Ovary (tissue), 3 donors: ENCODE measurements at regions not wholly inside any gene's neighbourhood (a gene's known extent, or its start where the extent isn't known, plus 50 kb on each side); places are given as distances from the start of the nearest gene placed in this dataset.

ENCODE experiments used
- CTCF ChIP-seq, 3 donors: fragments of 450-650 bp in 2 of 3; fragments of 200-600 bp in 1 of 3; IDR thresholded peaks; one replicate each; pipeline versions ENCODE4 v1.5.1 to v1.8.0; 2016 to 2022; ENCODE audit warnings: antibody characterized with exemption in 3 of 3, mild to moderate bottlenecking in 1 of 3
- EP300 ChIP-seq: sonication (generic); formaldehyde crosslinking; IDR thresholded peaks from one replicate; pipeline ENCODE4 v1.6.1; 2017; ENCODE audit warnings: antibody characterized with exemption
- POLR2A ChIP-seq: fragments of 450-650 bp; IDR thresholded peaks from one replicate; pipeline ENCODE4 v1.6.1; 2017; ENCODE audit warnings: antibody characterized with exemption, mild to moderate bottlenecking, moderate library complexity
- donor health status: DM: no; HTN: no; CAD: no.

GRCh38 chr7:122217125-122217524 is 73.1 kb upstream of the AASS start:
- TF ChIP-seq CTCF (IDR thresholded peaks at IDR 0.05), result no peak
- TF ChIP-seq POLR2A, result no peak
- TF ChIP-seq EP300, result no peak
